Choroid plexus epithelial cell (primary cell): ENCODE measurements at regions not wholly inside any gene's neighbourhood (a gene's known extent, or its start where the extent isn't known, plus 50 kb on each side); places are given as distances from the start of the nearest gene placed in this dataset.

Experiments
- DNase-seq: peaks from one replicate; pipeline ENCODE4 v3.0.0-alpha.2; 2010; ENCODE audit warnings: low read depth
- H3K4me3 ChIP-seq: 2 replicates; pipeline ENCODE4 v1.5.1; 2011; ENCODE audit warnings: low read depth, mild to moderate bottlenecking, control low read depth, low read length, moderate library complexity
- TF ChIP-seq, protein P1 (sequence below): conservative IDR thresholded peaks from 2 replicates; pipeline ENCODE4 v1.5.1; 2011; ENCODE audit warnings: low read depth, mild to moderate bottlenecking, control low read depth, inconsistent platforms, low read length, moderate library complexity

DNA sequence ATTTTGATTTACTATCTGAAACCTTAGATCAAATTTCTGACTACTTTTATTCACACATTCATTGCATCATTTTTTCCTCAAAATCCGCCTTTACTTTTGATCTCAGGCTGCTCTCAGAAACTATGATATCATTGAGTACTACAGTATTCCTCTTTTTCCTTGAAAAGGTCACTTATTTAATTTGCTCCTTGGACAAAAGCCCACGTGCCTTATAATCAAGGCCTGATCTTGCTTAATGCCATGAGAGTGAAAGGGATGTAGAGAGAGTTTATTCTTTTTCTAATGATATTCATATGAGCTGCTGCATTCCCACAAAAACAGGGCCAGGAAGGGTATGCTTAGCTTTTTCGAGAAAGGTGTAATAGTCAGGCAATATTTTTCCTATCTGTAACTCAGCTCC is 327.0 kb downstream of the ETS1 start:
- no peak for DNase-seq
- TF ChIP-seq, protein P1, sequence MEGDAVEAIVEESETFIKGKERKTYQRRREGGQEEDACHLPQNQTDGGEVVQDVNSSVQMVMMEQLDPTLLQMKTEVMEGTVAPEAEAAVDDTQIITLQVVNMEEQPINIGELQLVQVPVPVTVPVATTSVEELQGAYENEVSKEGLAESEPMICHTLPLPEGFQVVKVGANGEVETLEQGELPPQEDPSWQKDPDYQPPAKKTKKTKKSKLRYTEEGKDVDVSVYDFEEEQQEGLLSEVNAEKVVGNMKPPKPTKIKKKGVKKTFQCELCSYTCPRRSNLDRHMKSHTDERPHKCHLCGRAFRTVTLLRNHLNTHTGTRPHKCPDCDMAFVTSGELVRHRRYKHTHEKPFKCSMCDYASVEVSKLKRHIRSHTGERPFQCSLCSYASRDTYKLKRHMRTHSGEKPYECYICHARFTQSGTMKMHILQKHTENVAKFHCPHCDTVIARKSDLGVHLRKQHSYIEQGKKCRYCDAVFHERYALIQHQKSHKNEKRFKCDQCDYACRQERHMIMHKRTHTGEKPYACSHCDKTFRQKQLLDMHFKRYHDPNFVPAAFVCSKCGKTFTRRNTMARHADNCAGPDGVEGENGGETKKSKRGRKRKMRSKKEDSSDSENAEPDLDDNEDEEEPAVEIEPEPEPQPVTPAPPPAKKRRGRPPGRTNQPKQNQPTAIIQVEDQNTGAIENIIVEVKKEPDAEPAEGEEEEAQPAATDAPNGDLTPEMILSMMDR = no peak
- H3K4me3 ChIP-seq = no peak overlapping the region

DNA sequence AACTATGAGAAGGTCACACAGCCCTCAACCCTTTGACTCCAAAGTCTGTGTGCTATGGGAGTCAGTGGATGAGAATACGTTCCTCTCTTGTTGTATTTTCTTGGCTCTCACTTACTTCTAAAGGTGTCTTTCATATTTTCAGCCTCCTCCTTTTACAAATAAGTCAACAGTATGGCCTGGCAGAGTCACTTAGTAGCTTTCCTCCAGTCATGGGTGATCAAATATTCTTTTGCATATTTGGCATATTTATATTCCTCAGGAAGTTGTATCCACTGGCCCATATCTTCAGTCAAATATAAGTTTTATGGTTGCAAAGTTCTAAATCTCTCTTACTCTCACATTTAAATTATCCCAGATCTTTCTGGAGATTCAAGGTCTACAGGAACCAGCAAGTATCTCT is 327.5 kb downstream of the ETS1 start:
- TF ChIP-seq, protein P1 = no peak
- no peak overlapping the region for H3K4me3 ChIP-seq

DNA sequence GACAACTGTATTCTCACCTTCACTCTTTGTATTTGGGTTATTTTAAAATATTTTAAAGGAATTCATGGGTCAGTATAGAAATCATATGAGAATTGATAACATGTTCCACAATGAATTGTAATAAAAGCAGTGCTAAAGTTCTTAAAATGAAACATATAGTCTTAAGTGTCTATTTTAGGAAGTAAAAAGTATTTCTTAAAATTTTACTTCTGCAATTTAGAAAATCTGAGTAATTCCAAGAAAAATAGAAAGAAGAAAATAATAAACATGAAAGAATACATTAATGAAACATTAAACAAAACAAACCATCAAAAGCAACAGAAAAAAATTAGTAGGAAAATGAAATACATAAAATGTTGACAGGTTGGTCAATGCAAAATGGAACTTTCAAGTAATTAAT is 332.4 kb downstream of the ETS1 start:
- DNase-seq = no peak
- TF ChIP-seq, protein P1 = no peak
- H3K4me3 ChIP-seq = no peak overlapping the region

More for the DNA sequence above, 327.5 kb downstream of the ETS1 start:
- DNase-seq = no peak

DNA sequence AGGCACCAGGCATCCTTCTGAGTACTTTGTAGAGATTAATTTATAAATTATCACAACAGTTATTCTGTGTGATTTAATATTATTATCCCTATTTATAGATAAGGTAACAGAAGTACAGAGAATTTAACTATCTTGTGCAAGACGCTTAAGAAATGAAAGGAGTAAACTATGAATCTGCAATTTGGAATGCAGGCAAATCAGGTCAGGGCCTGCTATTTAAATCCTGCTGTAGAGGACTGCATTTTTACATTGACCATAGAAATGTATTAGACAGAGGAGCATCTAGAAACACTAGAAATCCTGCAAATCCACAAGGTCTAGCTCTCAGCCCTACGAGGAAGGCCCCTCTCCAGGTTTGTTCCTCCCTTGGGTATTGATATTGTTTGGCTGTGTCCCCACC is 336.2 kb downstream of the ETS1 start:
- DNase-seq = peak; percentile 84
- TF ChIP-seq, protein P1 = no peak
- H3K4me3 ChIP-seq = no peak overlapping the region

DNA sequence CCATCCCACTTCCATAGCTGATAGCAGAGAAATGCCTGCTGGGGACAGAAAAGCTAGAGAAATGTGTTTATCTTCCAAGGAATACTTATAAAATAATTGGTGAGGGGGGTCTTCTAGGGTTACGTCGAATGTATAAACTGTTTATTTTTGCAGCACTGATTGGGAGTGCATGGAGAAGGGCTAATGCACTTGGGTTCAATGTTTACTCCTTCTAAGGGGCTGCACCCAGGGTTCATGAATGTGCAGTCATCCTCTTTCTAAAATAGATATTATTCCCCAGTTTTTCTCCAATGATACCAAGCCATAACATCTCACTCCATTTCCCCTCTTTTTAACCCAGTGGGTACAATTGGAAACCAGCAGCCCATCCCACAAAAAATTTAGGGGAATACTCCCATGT is 336.9 kb downstream of the ETS1 start:
- TF ChIP-seq, protein P1 = no peak

DNA sequence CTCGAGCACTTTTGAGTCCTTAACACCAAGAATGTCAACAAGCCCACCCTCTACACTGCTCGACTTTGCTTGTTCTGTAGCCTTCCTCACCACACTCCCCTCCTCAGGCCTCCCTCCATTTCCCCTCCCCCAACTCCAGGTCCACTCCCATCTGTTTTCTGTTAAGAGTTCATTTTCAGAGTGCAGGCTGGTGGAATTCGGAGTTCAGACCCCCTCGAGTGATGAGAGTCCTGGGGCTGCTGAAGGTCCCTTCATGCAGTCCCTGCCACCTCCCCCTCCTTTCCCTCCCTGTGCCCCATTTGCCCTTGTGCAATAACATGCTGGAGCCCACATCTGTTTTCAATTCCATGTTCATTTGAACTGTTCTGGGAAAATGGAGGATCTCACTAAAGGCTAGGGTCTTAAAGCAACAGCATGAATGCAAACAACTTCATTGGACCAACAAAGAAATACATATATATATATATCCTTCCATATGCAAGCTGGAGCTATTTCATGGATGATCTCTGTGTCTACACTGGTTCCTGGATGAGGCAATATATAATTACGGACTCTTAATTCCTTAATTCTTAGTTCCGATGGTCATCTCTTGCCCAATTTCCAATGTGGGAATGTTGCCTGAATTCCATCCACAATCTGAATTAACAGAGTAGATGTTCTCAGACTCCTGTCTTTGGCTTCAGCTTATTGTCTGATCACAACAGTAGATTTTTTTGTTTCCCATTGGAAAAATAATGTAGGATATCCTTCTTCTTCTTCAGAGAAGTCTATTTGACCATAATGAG is 340.4 kb downstream of the ETS1 start:
- no peak overlapping the region for H3K4me3 ChIP-seq
- TF ChIP-seq, protein P1 = no peak
- DNase-seq = peak; percentile 46

More for the DNA sequence above, 336.9 kb downstream of the ETS1 start:
- DNase-seq = no peak
- no peak overlapping the region for H3K4me3 ChIP-seq

DNA sequence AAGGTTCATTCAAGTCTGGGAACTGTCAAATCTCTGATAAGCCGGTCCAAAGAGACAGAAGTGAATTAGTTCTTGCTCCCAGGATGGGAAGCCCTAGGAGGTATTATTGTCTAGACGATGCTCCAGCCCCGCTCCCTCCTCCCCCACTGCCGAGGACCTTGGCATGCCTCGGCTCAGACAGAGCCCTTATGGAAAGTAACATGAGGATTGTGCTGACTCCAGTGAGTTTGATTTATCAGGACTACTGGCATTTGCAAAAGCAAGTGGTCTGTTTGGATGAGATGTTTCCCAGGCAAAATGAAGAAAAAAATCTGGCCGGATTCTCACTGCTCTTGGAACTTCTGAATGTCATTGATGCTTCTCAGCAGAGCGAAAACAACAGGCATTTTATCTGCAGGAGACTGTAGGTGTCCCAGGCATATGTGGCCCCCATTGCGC is 341.0 kb downstream of the ETS1 start:
- H3K4me3 ChIP-seq = no peak overlapping the region
- TF ChIP-seq, protein P1 = no peak
- DNase-seq = peak; percentile 53
